ENCODE measurements at regions not wholly inside any gene's neighbourhood (a gene's known extent, or its start where the extent isn't known, plus 50 kb on each side); places are given as distances from the start of the nearest gene placed in this dataset.
A peak's percentile ranks its signal among the peaks of the same experiment; 100 is the strongest.

GRCh38 chr9:129259375-129259774 lies 81.3 kb upstream of the IER5L start:
- TF ChIP-seq POLR2A (IDR thresholded peaks at IDR 0.05) (no peak), CTCF (IDR thresholded peaks at IDR 0.05) (no peak)
- no peak for DNase-seq
- Histone ChIP-seq H3K4me1 (peaks cover 15% of the 10 kb centered on the region), H3K4me3 (no peak overlapping the region), H3K9me3 (no peaks in the 10 kb centered on the region), H3K36me3 (replicated peaks in 1 of 2; ENCODE audit: insufficient read depth in 1 of 2, low read depth in 2 of 2) (no peaks in the 10 kb centered on the region), H3K27ac (no peak overlapping the region), H3K27me3 (peaks cover 0 to 8% of the 10 kb centered on the region in 2 donors)
- no peak for ATAC-seq
- intact Hi-C loops (cut with DNase I): no loop called here
- 54 to 57% methylated on average over 7 of the region's 7 CpGs for WGBS, 2 donors

GRCh38 chr9:129258823-129259301 lies 80.8 kb upstream of the IER5L start:
- intact Hi-C loops (cut with DNase I): no loop called here
- Histone ChIP-seq H3K4me3 (no peak overlapping the region), H3K27ac (no peak overlapping the region), H3K36me3 (replicated peaks in 1 of 2; ENCODE audit: insufficient read depth in 1 of 2, low read depth in 2 of 2) (no peaks in the 10 kb centered on the region), H3K27me3 (peaks cover 0 to 8% of the 10 kb centered on the region in 2 donors), H3K9me3 (no peaks in the 10 kb centered on the region), H3K4me1 (peaks cover 20% of the 10 kb centered on the region)
- TF ChIP-seq POLR2A (IDR thresholded peaks at IDR 0.05) (no peak), CTCF (IDR thresholded peaks at IDR 0.05) (no peak)
- WGBS, 2 donors: 10 to 16% methylated on average over 16 to 18 of the region's 18 CpGs
- DNase-seq: peak in 2 of 4 donors; percentile 26 to 40
- no peak for ATAC-seq

GRCh38 chr9:129258124-129258822 lies 80.2 kb upstream of the IER5L start:
- H3K27me3 ChIP-seq: peaks cover 0 to 8% of the 10 kb centered on the region in 2 donors
- TF ChIP-seq POLR2A (IDR thresholded peaks at IDR 0.05) (no peak), CTCF (IDR thresholded peaks at IDR 0.05) (no peak)
- WGBS, 2 donors: 6 to 33% methylated on average over 19 to 58 of the region's 62 CpGs
- intact Hi-C loops (cut with DNase I): no loop called here
- no peak overlapping the region for H3K27ac ChIP-seq
- H3K4me3 ChIP-seq: no peak overlapping the region
- peak; percentile 73 to 88 (median 84) for DNase-seq
- H3K4me1 ChIP-seq: peaks cover 23% of the 10 kb centered on the region
- H3K36me3 ChIP-seq (replicated peaks in 1 of 2; ENCODE audit: insufficient read depth in 1 of 2, low read depth in 2 of 2): no peaks in the 10 kb centered on the region
- peak; percentile 80 for ATAC-seq
- no peaks in the 10 kb centered on the region for H3K9me3 ChIP-seq

GRCh38 chr9:129256959-129257713 lies 79.1 kb upstream of the IER5L start:
- no peak for TF ChIP-seq POLR2A (IDR thresholded peaks at IDR 0.05)
- DNase-seq: no peak

GRCh38 chr9:129254566-129255287 lies 76.7 kb upstream of the IER5L start:
- peaks cover 23% of the 10 kb centered on the region for H3K4me1 ChIP-seq
- DNase-seq (no peak), ATAC-seq (no peak)
- H3K4me3 ChIP-seq: no peak overlapping the region
- H3K9me3 ChIP-seq: no peaks in the 10 kb centered on the region
- TF ChIP-seq POLR2A (IDR thresholded peaks at IDR 0.05): no peak
- TF ChIP-seq CTCF (IDR thresholded peaks at IDR 0.05): no peak
- intact Hi-C loops (cut with DNase I): no loop called here
- 81 to 92% methylated on average over 8 to 9 of the region's 9 CpGs for WGBS, 2 donors
- H3K36me3 ChIP-seq (replicated peaks in 1 of 2; ENCODE audit: insufficient read depth in 1 of 2, low read depth in 2 of 2): no peaks in the 10 kb centered on the region
- H3K27me3 ChIP-seq: peaks cover 0 to 8% of the 10 kb centered on the region in 2 donors
- H3K27ac ChIP-seq: no peak overlapping the region

More at GRCh38 chr9:129256959-129257713, 79.1 kb upstream of the IER5L start:
- Histone ChIP-seq H3K36me3 (replicated peaks in 1 of 2; ENCODE audit: insufficient read depth in 1 of 2, low read depth in 2 of 2) (no peaks in the 10 kb centered on the region), H3K27ac (no peak overlapping the region), H3K4me3 (no peak overlapping the region), H3K9me3 (no peaks in the 10 kb centered on the region), H3K27me3 (peaks cover 0 to 8% of the 10 kb centered on the region in 2 donors), H3K4me1 (peaks cover 23% of the 10 kb centered on the region)
- intact Hi-C loops (cut with DNase I): no loop called here
- ATAC-seq: no peak
- WGBS, 2 donors: 85 to 86% methylated on average over 13 of the region's 13 CpGs

Measured in body of pancreas (tissue), 4 donors.